ENCODE measurements at regions not wholly inside any gene's neighbourhood (a gene's known extent, or its start where the extent isn't known, plus 50 kb on each side); places are given as distances from the start of the nearest gene placed in this dataset.

DNA sequence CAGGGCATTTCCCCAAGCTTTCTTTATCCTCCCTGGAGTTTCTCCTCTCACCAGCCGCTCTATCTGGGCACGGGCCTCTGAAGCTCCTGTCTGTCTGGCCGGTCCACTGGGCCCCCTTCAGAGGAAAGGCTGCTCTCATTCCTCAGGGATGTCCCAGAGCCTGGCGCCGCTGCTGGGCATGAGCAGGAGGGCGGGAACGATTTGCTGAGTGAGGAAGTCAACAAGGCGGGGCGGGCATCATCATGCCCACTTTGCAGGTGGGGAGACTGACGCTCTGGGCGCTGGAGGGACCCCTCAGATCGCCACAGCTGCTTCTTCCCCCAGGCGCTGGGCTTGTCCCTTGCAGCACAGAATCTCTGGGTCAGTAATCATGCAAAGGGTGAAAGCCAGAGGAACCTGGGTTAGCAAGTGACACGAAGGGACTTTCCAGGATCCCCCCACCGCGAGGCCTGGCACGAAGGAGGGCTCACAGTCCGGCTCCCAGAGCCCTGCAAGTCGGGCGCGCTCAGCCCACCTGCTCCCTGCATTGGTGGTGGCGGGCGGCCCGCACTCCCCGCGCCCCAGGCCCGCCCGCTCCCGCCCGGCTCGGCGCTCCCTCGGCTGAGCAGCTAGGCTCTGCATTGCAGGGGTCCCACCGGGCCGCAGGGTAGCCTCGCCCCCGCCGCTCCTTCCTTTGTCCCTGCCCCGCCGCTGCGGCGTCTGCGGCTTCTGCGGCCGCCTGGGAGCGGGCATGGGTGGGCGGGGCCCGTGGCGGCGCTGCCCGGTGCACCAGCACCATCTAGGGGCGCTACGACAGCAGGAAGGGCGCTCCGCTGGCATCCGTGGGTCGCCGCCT lies 157.8 kb downstream of the CYRIA start:
- no peaks in the 10 kb centered on the region for H3K36me3 Mint-ChIP-seq
- peak; percentile 1 for DNase-seq

DNA sequence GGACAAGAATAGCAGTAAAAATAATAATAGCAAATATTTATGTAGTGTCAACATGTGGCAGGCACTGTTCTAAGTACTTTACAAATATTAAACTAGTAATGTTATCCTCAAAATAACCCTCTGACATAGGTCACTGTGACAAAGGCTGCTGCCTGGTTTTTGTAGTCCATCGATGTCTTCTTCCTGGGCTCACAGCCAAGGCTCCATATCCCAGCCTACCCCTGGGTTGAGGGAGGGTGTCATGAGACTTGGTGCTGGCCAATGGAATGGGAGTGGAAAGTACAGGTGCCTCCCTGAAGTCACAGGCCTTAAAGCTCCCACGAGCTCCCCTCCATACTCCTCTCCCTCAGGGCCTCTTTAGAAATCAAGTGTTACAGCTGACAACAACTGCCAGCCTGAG lies 159.3 kb downstream of the CYRIA start:
- Mint-ChIP-seq H3K27me3 (peaks cover 50 to 60% of the 10 kb centered on the region in 2 donors), H3K4me3 (no peak overlapping the region), H3K9me3 (peaks cover 0 to 2% of the 10 kb centered on the region in 2 donors), H3K4me1 (peaks cover 0 to 2% of the 10 kb centered on the region in 2 donors), H3K36me3 (no peaks in the 10 kb centered on the region), H3K27ac (no peak overlapping the region)
- ATAC-seq (replicated peaks): no peak
- no peak for DNase-seq

More for the DNA sequence above, 157.8 kb downstream of the CYRIA start:
- peaks cover 57 to 66% of the 10 kb centered on the region in 2 donors for H3K27me3 Mint-ChIP-seq
- no peak overlapping the region for H3K27ac Mint-ChIP-seq
- peaks cover 0 to 2% of the 10 kb centered on the region in 2 donors for H3K4me1 Mint-ChIP-seq
- H3K9me3 Mint-ChIP-seq: peaks cover 0 to 2% of the 10 kb centered on the region in 2 donors
- ATAC-seq (replicated peaks): peak; percentile 65 to 73
- peak overlapping the region in 1 of 2 donors; percentile 53 for H3K4me3 Mint-ChIP-seq

DNA sequence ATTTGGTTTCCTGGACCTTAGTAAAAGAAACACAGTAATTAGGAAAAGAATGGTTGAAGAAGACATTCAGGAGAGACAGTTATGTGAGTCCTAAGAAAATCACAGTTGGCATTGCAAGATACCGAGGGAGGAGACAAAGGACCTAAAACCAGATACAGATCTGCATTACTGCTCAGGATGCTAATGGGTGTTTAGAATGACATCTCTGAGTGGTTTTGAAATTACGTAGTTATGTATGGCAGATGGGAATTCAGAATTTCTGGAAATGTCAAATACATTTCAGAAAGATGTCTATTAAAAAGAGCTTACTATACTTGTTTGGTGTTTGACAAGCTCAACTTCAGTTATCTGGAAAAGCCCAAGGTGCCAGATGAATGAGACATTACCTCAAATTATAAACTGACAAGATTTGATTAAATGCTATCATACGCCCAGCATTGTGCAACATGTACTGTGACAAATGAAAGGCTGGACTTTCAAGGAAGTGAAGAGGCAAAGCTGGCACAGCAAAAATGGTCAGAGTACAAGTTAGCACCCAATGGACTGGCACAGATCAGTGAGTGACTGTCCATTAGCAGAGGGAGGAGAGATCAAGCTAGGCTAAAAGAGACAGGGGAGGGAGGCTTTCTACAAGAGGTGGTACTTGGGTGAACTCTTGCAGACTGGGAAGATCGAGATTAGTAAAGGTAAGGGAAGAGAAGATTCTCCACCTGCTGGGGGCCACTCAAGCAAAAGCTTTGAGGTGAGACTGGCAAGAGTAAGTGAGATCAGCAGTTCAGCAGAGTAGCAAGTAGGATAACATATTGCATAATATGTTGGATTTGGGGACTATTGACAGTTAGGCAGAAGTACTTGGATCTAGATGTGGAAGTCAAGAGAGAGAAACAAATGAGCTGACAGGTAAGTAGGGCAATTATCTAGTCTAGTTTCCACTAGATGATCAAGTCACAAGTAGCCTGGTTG lies 168.9 kb downstream of the CYRIA start:
- Mint-ChIP-seq H3K4me3 (no peak overlapping the region), H3K4me1 (no peaks in the 10 kb centered on the region), H3K9me3 (peaks cover 0 to 1% of the 10 kb centered on the region in 2 donors), H3K36me3 (no peaks in the 10 kb centered on the region), H3K27ac (no peak overlapping the region), H3K27me3 (peaks cover 0 to 6% of the 10 kb centered on the region in 2 donors)
- no peak for ATAC-seq (replicated peaks)
- no peak for DNase-seq

DNA sequence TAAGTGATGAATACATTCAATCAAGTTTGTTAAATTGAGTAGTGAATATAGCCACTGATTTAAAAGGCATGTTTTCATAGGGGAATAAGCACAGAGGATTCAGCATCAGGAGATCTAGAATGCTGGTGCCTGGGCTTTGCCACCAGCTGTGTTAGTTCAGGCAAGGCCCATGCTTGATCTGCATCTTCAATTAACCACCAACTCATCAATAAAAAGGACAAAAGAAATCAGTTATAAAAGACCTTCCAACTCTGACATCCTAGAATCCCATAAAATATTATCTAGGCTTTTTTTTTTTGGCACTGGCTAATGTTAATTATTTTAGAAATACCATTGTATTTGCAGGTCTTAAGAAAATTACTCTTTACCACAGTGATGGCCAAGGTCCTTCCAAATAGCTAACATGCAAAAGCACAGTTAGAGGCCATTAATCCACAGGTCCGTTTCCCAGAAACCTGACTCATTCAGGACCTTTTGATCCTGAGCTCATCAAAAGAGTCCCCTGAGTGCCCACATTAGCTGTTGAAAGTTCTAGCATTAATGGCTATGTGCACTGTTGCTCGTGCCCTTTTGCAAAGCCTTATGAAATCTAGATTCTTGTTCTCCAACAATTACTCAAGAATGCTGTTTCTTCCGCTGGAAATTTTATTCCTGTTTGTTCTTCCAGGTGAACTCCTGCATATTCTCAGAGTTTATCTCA lies 170.0 kb downstream of the CYRIA start:
- Mint-ChIP-seq H3K36me3 (no peaks in the 10 kb centered on the region), H3K27me3 (peaks cover 1 to 8% of the 10 kb centered on the region in 2 donors), H3K4me1 (no peaks in the 10 kb centered on the region), H3K27ac (no peak overlapping the region), H3K9me3 (peaks cover 0 to 1% of the 10 kb centered on the region in 2 donors), H3K4me3 (no peak overlapping the region)
- DNase-seq (no peak), ATAC-seq (replicated peaks) (no peak)

DNA sequence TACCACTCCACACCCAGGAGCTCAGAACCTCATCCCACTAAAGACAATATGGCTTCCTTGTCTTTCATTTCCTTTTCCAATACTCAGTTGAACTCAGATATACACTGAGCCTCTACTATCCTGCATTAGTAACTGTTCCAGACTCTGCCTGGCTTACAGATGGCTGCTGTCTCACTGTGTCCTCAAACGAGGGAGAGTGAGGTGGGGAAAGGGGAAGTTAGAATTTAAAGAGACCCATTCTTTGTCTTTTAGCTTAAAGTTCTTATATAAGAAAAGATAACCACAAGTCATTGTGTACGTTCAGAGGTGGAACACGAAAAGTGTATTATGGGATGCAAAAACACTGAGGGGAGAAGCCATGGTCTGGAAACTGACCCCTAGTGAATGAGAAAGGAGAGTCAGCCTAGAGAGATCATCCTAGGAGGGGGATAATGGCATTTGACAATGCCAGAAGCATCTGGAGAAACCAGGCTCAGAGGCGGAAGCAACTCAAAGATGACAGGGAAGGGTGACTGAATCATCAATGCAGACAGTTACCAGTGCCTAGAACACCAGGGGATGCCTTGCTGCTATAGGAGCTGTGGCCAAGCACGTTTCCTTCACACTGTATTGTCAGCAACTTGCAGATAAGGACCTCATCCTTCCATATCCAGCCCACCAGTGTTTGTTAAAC lies 170.7 kb downstream of the CYRIA start:
- no peaks in the 10 kb centered on the region for H3K4me1 Mint-ChIP-seq
- no peak overlapping the region for H3K27ac Mint-ChIP-seq
- H3K27me3 Mint-ChIP-seq: peaks cover 5 to 12% of the 10 kb centered on the region in 2 donors
- peaks cover 0 to 1% of the 10 kb centered on the region in 2 donors for H3K9me3 Mint-ChIP-seq
- H3K4me3 Mint-ChIP-seq: no peak overlapping the region
- no peaks in the 10 kb centered on the region for H3K36me3 Mint-ChIP-seq
- DNase-seq: no peak
- no peak for ATAC-seq (replicated peaks)

DNA sequence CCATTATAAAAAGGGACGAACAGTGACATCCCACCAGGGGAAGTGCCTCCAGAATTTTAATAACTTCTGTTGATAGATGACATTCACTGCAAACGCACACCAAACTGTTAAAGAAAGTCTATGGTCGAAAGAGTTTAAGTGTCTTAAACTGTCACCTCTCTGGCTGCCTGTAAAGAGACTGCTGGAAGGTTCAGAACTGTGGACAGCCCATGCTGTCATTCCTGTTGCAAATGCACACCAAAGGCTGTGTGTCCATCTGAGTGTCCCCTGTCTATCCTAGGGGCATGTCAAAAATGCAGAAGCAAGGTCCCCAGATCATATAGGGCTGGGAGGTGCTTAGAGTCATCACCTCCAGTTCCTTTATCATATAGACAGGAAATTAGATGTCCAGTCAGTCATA lies 171.8 kb downstream of the CYRIA start:
- H3K9me3 Mint-ChIP-seq: peaks cover 0 to 1% of the 10 kb centered on the region in 2 donors
- DNase-seq (no peak), ATAC-seq (replicated peaks) (no peak)
- no peak overlapping the region for H3K27ac Mint-ChIP-seq
- peaks cover 9 to 14% of the 10 kb centered on the region in 2 donors for H3K27me3 Mint-ChIP-seq
- H3K36me3 Mint-ChIP-seq: no peaks in the 10 kb centered on the region
- no peaks in the 10 kb centered on the region for H3K4me1 Mint-ChIP-seq
- no peak overlapping the region for H3K4me3 Mint-ChIP-seq

DNA sequence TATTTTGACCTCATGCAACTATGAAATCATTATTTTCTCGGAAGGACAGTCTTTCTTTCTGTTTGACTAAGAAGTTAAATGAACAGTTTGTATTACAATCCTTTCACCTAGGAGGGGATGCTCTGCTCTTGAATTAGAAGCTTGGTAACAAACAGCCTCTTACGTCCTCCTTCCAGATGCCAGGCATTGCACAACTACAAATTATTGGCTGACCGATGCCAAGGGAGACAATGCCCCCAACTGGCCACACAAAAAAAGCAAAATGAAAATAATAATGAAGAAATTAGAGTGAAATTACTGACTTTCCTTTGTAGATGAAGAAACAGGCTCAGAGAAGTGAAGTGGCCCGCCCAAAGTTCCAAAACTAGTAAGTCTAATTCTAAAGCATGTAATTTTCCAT lies 177.9 kb downstream of the CYRIA start:
- Mint-ChIP-seq H3K36me3 (no peaks in the 10 kb centered on the region), H3K4me1 (no peaks in the 10 kb centered on the region), H3K27ac (no peak overlapping the region), H3K27me3 (peaks cover 25 to 29% of the 10 kb centered on the region in 2 donors), H3K4me3 (no peak overlapping the region), H3K9me3 (peaks cover 0 to 1% of the 10 kb centered on the region in 2 donors)
- DNase-seq (no peak), ATAC-seq (replicated peaks) (no peak)

DNA sequence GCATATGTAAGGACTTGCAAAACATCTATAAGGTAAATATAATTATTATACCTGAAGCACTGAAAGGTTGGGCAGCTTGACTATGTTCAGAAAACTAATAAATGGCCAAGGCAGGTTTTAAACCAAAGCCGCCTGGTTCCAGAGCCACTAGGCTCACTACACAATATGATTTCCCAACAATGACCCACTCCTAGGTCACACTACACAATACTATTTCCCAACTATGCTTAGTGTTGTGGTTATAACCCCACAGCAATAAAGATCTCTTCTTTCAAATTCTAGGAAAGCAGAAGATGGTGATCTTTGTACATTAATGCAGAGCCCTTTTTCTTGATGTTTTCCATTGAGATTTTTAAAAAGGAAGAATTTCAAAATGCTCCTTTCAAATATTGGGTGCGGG lies 180.4 kb downstream of the CYRIA start:
- peaks cover 20 to 24% of the 10 kb centered on the region in 2 donors for H3K27me3 Mint-ChIP-seq
- no peaks in the 10 kb centered on the region for H3K36me3 Mint-ChIP-seq
- ATAC-seq (replicated peaks): no peak
- no peak overlapping the region for H3K27ac Mint-ChIP-seq
- H3K4me3 Mint-ChIP-seq: no peak overlapping the region
- DNase-seq: no peak
- H3K4me1 Mint-ChIP-seq: no peaks in the 10 kb centered on the region
- no peaks in the 10 kb centered on the region for H3K9me3 Mint-ChIP-seq

DNA sequence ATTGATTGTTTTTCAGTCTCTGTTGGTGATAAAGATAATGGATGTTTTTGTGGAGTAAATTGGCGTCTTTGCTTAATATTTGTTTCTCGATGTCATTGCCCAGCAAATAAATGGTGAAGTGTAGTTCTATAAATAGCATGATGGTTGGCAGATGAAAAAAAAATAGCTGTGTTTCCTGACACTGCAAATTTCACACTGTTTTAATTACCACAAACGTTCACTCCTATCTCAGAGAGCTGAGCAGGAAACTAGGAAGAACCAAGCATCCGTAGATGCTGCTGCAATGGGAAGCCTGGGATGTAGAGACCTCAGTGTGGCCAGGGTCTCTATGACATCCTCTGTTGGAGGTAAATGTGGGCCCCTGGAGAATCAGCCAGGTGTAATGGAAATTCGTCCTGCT lies 183.2 kb downstream of the CYRIA start:
- no peaks in the 10 kb centered on the region for H3K4me1 Mint-ChIP-seq
- no peak overlapping the region for H3K27ac Mint-ChIP-seq
- H3K4me3 Mint-ChIP-seq: no peak overlapping the region
- no peaks in the 10 kb centered on the region for H3K36me3 Mint-ChIP-seq
- no peaks in the 10 kb centered on the region for H3K9me3 Mint-ChIP-seq
- ATAC-seq (replicated peaks) (no peak), DNase-seq (no peak)
- H3K27me3 Mint-ChIP-seq: peaks cover 8 to 12% of the 10 kb centered on the region in 2 donors

DNA sequence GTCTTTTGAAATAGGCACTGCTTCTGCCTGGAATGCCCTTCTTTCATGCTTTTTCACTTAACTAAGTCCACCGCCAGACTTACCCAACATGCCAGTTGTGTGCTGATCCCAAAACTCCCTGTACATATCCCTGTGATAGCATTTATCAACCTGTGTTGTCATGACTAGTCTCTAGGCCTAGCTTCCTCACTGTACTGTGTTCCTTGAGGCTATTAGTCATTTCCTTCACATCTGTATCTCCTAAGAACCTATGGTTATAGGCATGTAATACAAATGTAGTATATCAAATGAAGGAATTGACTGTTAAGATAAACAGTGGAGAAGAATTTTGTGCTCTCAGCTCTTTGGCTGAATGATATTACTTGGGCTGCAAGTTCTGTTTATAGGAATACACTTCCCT lies 184.3 kb downstream of the CYRIA start:
- Mint-ChIP-seq H3K27ac (no peak overlapping the region), H3K9me3 (no peaks in the 10 kb centered on the region), H3K4me3 (no peak overlapping the region), H3K36me3 (no peaks in the 10 kb centered on the region), H3K27me3 (peaks cover 6 to 12% of the 10 kb centered on the region in 2 donors), H3K4me1 (no peaks in the 10 kb centered on the region)
- DNase-seq: no peak
- ATAC-seq (replicated peaks): no peak

DNA sequence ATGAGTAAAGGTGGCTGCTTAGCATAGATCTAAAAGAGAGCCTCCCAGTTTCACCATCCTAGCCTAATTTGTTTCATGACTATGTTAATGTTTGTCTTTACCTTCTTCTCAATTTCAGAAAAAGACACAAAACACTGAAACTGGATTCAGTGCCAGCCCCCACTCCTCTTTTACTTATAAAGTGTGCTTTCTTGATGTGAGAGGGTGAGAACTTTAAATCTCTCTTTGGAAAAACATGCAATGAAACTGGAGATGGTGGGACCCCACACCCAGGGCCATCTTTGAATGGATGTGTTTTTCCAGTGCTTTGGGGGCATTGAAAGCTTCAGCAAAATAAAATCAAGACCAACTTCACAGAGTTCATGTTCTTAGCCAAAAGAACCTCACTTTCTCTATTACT lies 185.9 kb downstream of the CYRIA start:
- Mint-ChIP-seq H3K4me3 (no peak overlapping the region), H3K27me3 (peaks cover 0 to 8% of the 10 kb centered on the region in 2 donors), H3K9me3 (no peaks in the 10 kb centered on the region), H3K36me3 (no peaks in the 10 kb centered on the region), H3K4me1 (no peaks in the 10 kb centered on the region), H3K27ac (no peak overlapping the region)
- DNase-seq: no peak
- ATAC-seq (replicated peaks): no peak

DNA sequence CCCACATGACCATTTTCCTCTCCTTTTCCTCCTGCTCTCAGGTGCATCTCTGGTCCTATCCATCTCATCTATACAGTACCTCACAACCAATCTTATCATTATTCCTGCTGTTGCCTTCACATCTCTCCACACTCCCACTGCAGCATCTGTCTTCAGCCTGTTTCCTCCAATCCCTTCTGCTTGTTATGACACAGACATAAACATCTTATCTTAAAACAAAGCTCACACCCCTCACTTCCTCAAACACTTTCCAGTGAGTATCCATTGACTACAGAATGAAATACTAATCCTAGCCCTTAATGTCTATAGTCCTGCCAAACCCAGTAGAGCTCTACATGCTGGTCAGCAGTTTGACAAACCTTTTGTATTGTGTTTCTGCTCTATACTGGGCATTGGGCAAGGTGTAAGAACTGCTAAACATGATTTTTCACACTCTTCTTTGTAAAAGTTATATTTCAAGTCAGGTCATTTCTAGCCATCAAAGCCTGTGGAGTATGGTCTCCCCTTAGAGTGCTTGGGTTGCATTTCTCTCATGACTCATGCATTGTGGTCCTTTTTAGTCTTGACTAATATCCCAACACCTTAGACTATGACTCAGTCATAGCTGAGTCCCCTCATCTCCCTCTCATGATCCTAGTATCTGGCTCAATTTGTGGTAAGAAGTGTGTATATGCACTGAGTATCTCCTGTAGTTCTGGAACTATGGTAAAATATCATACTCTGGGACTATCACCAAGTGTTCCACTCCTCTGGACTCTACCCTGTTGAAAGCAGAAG lies 187.0 kb downstream of the CYRIA start:
- no peaks in the 10 kb centered on the region for H3K4me1 Mint-ChIP-seq
- H3K27ac Mint-ChIP-seq: no peak overlapping the region
- peaks cover 5 to 8% of the 10 kb centered on the region in 2 donors for H3K27me3 Mint-ChIP-seq
- no peak for DNase-seq
- ATAC-seq (replicated peaks): peak in 1 of 2 donors; percentile 34
- H3K36me3 Mint-ChIP-seq: no peaks in the 10 kb centered on the region
- no peaks in the 10 kb centered on the region for H3K9me3 Mint-ChIP-seq
- H3K4me3 Mint-ChIP-seq: no peak overlapping the region

DNA sequence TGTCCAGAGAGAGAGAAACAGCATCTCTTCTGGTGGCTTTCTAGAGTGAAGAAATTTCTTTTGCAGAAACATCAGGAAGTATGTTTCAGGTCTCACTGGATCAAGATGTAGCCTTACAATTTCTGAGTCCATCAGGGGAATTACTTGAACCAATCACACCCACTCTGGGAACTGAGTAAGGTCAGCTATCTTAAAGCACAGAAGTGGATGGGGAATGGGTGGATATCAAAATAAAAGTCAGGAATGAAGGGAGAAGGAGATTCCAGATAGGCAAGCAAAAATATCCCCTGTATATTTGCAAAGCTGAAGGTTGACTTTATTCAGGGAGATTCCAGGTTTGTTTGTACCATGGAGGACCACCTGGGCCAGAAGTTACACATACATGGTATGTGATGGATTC lies 188.0 kb downstream of the CYRIA start:
- Mint-ChIP-seq H3K27ac (no peak overlapping the region), H3K9me3 (no peaks in the 10 kb centered on the region), H3K4me1 (no peaks in the 10 kb centered on the region), H3K4me3 (no peak overlapping the region), H3K36me3 (no peaks in the 10 kb centered on the region), H3K27me3 (peaks cover 4 to 6% of the 10 kb centered on the region in 2 donors)
- ATAC-seq (replicated peaks) (no peak), DNase-seq (no peak)
